ENCODE measurements at regions not wholly inside any gene's neighbourhood (a gene's known extent, or its start where the extent isn't known, plus 50 kb on each side); places are given as distances from the start of the nearest gene placed in this dataset.

DNA sequence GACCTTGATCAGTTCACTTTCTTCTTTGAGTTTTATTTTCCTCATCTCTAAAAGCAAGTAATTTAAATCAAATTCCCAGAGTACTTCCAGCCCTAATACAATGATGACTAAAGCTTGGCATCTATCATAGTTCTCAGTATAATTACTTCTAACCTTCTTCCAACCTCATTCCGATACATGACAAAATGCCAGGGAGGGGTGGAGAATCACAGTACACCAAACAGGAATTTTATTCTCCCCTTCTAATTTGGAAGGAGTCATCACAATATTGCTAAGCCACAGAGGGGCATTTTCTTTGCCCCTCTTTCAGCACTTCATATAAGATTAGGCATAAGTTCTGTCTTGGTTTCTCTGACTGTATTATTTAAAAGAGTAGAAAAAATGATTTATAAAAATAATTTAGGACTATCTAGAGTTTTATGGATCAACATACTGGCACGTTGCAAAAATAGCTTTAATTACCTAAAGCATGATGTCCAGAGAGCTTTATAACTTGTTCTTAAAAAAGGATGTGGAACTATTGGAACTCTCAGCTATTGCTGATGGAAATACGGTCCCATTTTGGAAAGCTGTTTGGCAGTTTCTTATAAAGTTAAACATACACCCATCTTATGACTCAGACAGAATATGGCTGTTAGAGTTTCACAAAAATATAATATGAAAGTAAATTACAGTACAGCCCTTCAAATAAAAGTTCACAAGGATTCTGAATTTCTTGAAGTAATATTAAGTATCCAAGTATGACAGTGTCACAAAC is 86.9 kb upstream of the UBE2E2 start:
- no peak for TF ChIP-seq POLR2AphosphoS5 (IDR thresholded peaks at IDR 0.05)
- TF ChIP-seq, protein P1, sequence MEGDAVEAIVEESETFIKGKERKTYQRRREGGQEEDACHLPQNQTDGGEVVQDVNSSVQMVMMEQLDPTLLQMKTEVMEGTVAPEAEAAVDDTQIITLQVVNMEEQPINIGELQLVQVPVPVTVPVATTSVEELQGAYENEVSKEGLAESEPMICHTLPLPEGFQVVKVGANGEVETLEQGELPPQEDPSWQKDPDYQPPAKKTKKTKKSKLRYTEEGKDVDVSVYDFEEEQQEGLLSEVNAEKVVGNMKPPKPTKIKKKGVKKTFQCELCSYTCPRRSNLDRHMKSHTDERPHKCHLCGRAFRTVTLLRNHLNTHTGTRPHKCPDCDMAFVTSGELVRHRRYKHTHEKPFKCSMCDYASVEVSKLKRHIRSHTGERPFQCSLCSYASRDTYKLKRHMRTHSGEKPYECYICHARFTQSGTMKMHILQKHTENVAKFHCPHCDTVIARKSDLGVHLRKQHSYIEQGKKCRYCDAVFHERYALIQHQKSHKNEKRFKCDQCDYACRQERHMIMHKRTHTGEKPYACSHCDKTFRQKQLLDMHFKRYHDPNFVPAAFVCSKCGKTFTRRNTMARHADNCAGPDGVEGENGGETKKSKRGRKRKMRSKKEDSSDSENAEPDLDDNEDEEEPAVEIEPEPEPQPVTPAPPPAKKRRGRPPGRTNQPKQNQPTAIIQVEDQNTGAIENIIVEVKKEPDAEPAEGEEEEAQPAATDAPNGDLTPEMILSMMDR (IDR thresholded peaks at IDR 0.05): no peak
- TF ChIP-seq POLR2A (IDR thresholded peaks at IDR 0.05): no peak

Data from stomach (tissue), 4 donors.